Neuronal stem cell (in vitro differentiated cells): ENCODE measurements at regions not wholly inside any gene's neighbourhood (a gene's known extent, or its start where the extent isn't known, plus 50 kb on each side); places are given as distances from the start of the nearest gene placed in this dataset.
A peak's percentile ranks its signal among the peaks of the same experiment; 100 is the strongest.

Source experiments
- DNase-seq: peaks from one replicate; pipeline ENCODE4 v3.0.0-alpha.2; 2013; ENCODE audit warnings: low spot score
- H2AFZ ChIP-seq: one replicate; pipeline ENCODE4 v1.6.1; 2013; ENCODE audit warnings: mild to moderate bottlenecking, low read length, inconsistent platforms
- H2AK5ac ChIP-seq: 2 replicates; pipeline ENCODE4 v1.6.1; 2013; ENCODE audit warnings: low read depth, mild to moderate bottlenecking, inconsistent platforms, low read length, moderate library complexity, mixed read lengths
- H2BK120ac ChIP-seq: 2 replicates; pipeline ENCODE4 v1.6.1; 2013; ENCODE audit warnings: low read depth, mild to moderate bottlenecking, inconsistent platforms, low read length, moderate library complexity, mixed read lengths
- H2BK12ac ChIP-seq: one replicate; pipeline ENCODE4 v1.6.1; 2013; ENCODE audit warnings: low read length, inconsistent platforms
- H2BK15ac ChIP-seq: 2 replicates; pipeline ENCODE4 v1.6.1; 2013; ENCODE audit warnings: mild to moderate bottlenecking, low read length, inconsistent platforms, mixed read lengths
- H2BK5ac ChIP-seq: one replicate; pipeline ENCODE4 v1.6.1; 2013; ENCODE audit warnings: inconsistent platforms, mild to moderate bottlenecking, low read length, moderate library complexity
- H3K14ac ChIP-seq: one replicate; pipeline ENCODE4 v1.6.1; 2013; ENCODE audit warnings: low read length, inconsistent platforms
- H3K18ac ChIP-seq: 2 replicates; pipeline ENCODE4 v1.6.1; 2013; ENCODE audit warnings: low read length, inconsistent platforms
- H3K23ac ChIP-seq: 2 replicates; pipeline ENCODE4 v1.6.1; 2013; ENCODE audit warnings: low read depth, mild to moderate bottlenecking, mixed read lengths, low read length, inconsistent platforms; ENCODE audit not compliant: poor library complexity
- H3K27ac ChIP-seq: replicated peaks from 3 replicates; pipeline ENCODE4 v1.5.1; 2013; ENCODE audit warnings: low read length, inconsistent platforms
- H3K27me3 ChIP-seq, 3 experiments: 2 replicates each; pipeline ENCODE4 v1.6.1; 2013; ENCODE audit warnings: low read length in 3 of 3, mild to moderate bottlenecking in 2 of 3, inconsistent platforms in 1 of 3, low read depth in 1 of 3, mixed read lengths in 1 of 3, moderate library complexity in 1 of 3; ENCODE audit not compliant: control insufficient read depth in 3 of 3, insufficient read depth in 3 of 3
- H3K36me3 ChIP-seq, 2 donors: replicated peaks in 1 of 2; 2 replicates each; pipeline ENCODE4 v1.6.1; 2013; ENCODE audit warnings: low read length in 2 of 2; ENCODE audit not compliant: control insufficient read depth in 2 of 2, insufficient read depth in 2 of 2
- H3K4ac ChIP-seq: 2 replicates; pipeline ENCODE4 v1.6.1; 2013; ENCODE audit warnings: inconsistent platforms, mild to moderate bottlenecking, low read length, moderate library complexity
- H3K4me1 ChIP-seq, 2 donors: 1 replicate in 1 of 2; 2 replicates in 1 of 2; pipeline ENCODE4 v1.6.1; 2013; ENCODE audit warnings: low read length in 2 of 2, low read depth in 1 of 2; ENCODE audit not compliant: control insufficient read depth in 2 of 2, insufficient read depth in 1 of 2
- H3K4me2 ChIP-seq: one replicate; pipeline ENCODE4 v1.6.1; 2013; ENCODE audit warnings: mild to moderate bottlenecking, low read length, inconsistent platforms; ENCODE audit not compliant: insufficient read depth, poor library complexity, severe bottlenecking
- H3K4me3 ChIP-seq, 2 donors: 2 replicates each; pipeline ENCODE4 v1.5.1; 2013; ENCODE audit warnings: low read length in 2 of 2, mild to moderate bottlenecking in 2 of 2, inconsistent platforms in 1 of 2, moderate library complexity in 1 of 2
- H3K79me1 ChIP-seq: one replicate; pipeline ENCODE4 v1.6.1; 2013; ENCODE audit warnings: low read depth, mild to moderate bottlenecking, inconsistent platforms, low read length, moderate library complexity
- H3K9ac ChIP-seq: one replicate; pipeline ENCODE4 v1.6.1; 2013; ENCODE audit warnings: mild to moderate bottlenecking, low read depth, low read length, inconsistent platforms; ENCODE audit not compliant: poor library complexity
- H3K9me3 ChIP-seq, 2 donors: replicated peaks in 1 of 2; 2 replicates each; pipeline versions ENCODE3 to v1.6.1; 2013; ENCODE audit warnings: low read length in 2 of 2, mild to moderate bottlenecking in 2 of 2, inconsistent platforms in 1 of 2, low read depth in 1 of 2, mixed read lengths in 1 of 2, moderate library complexity in 1 of 2; ENCODE audit not compliant: control insufficient read depth in 2 of 2, insufficient read depth in 1 of 2
- H4K8ac ChIP-seq: one replicate; pipeline ENCODE4 v1.6.1; 2013; ENCODE audit warnings: low read depth, mild to moderate bottlenecking, inconsistent platforms, low read length, moderate library complexity
- H4K91ac ChIP-seq: one replicate; pipeline ENCODE4 v1.6.1; 2013; ENCODE audit warnings: low read length, low read depth, mild to moderate bottlenecking, inconsistent platforms; ENCODE audit not compliant: poor library complexity
- WGBS, 2 donors: extraction: QIAGEN DNeasy Blood & Tissue Kit; methylation state at CpG; one replicate each; pipeline ENCODE4 v1.1.7; 2013; ENCODE audit warnings: missing lambda C conversion rate in 2 of 2, mixed read lengths in 1 of 2; ENCODE audit not compliant: insufficient read length in 2 of 2, insufficient replicate concordance in 1 of 2; ENCODE audit errors: extremely low coverage in 2 of 2; 5-methylcytosine and 5-hydroxymethylcytosine counted together

DNA sequence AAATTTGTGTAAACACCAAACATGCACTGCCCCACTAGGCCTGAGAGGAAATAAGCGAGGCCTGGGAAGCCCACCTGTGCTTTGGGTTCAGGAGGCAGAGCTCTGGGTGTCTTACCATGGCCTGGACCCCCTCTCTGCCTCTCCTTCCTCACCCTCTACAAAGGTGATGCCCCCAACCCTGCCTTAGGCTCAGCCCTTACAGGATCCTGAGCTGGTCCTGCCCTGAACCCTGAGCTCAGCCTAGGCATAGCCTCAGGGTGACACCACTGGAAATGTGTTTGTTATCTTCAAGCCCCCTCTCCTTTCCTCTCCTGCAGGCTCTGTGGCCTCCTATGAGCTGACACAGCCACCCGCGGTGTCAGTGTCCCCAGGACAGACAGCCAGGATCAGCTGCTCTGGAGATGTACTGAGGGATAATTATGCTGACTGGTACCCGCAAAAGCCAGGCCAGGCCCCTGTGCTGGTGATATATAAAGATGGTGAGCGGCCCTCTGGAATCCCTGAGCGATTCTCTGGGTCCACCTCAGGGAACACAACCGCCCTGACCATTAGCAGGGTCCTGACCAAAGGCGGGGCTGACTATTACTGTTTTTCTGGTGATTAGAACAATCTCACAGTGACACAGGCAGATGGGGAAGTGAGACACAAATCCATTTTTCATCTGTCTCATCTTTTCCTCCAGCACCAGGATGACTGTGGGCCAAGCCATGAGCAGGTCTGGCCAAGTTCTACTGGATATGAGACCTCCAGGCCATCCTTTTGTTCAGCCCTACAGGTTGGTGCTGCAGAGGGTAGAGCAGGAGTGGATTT lies 117.8 kb downstream of the GGTLC2 start:
- no peaks in the 10 kb centered on the region for H3K36me3 ChIP-seq
- H3K4ac ChIP-seq = no peak overlapping the region
- no peaks in the 10 kb centered on the region for H3K4me1 ChIP-seq
- no peaks in the 10 kb centered on the region for H3K27me3 ChIP-seq
- no peak overlapping the region for H3K9ac ChIP-seq
- WGBS, 2 donors = no CpG with 5 or more reads among the region's 8 CpGs
- H3K9me3 ChIP-seq = no peaks in the 10 kb centered on the region
- H2AFZ ChIP-seq = no peak overlapping the region
- DNase-seq = no peak
- no peak overlapping the region for H3K27ac ChIP-seq
- H3K79me1 ChIP-seq = peaks cover 2% of the 10 kb centered on the region
- H4K91ac ChIP-seq = no peak overlapping the region
- H3K14ac ChIP-seq = no peak overlapping the region
- H3K23ac ChIP-seq = peak overlapping the region; percentile 56
- no peak overlapping the region for H2BK120ac ChIP-seq
- H3K18ac ChIP-seq = no peak overlapping the region
- no peak overlapping the region for H4K8ac ChIP-seq
- no peak overlapping the region for H2BK12ac ChIP-seq
- no peak overlapping the region for H3K4me2 ChIP-seq
- H2BK5ac ChIP-seq = no peak overlapping the region
- H2AK5ac ChIP-seq = no peak overlapping the region
- H3K4me3 ChIP-seq = no peak overlapping the region
- no peak overlapping the region for H2BK15ac ChIP-seq

DNA sequence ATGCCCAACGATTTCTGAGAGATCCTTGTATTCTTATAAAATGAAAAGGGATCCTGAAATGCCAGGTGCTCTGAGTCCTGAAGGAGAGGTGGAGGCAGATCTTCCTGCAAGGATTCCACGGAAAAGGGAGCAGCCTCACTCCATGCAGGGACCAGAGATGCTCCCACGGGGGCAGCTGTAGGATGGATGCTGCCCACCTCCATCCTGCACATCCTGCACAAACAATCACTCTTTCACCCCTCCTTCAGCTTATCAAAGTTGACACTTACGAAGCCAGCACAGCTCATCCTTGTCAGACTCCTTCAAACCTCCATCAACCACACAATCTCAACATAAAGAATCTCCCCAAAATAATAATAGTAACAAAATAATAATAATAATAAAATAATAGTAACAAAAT lies 119.1 kb downstream of the GGTLC2 start:
- H4K91ac ChIP-seq = no peak overlapping the region
- H3K4me1 ChIP-seq = no peaks in the 10 kb centered on the region
- no peak overlapping the region for H2BK120ac ChIP-seq
- H2AK5ac ChIP-seq = no peak overlapping the region
- H3K9me3 ChIP-seq = no peaks in the 10 kb centered on the region
- H3K79me1 ChIP-seq = peaks cover 2% of the 10 kb centered on the region
- no peak overlapping the region for H3K4me3 ChIP-seq
- no peak overlapping the region for H3K18ac ChIP-seq
- no peak overlapping the region for H2BK12ac ChIP-seq
- no peak overlapping the region for H3K9ac ChIP-seq
- no peak overlapping the region for H3K4me2 ChIP-seq
- H3K36me3 ChIP-seq = no peaks in the 10 kb centered on the region
- H2AFZ ChIP-seq = no peak overlapping the region
- H3K27ac ChIP-seq = no peak overlapping the region
- no peak overlapping the region for H3K23ac ChIP-seq
- no peak overlapping the region for H4K8ac ChIP-seq
- DNase-seq = no peak
- H3K14ac ChIP-seq = no peak overlapping the region
- H2BK15ac ChIP-seq = no peak overlapping the region
- no peak overlapping the region for H2BK5ac ChIP-seq
- no CpG with 5 or more reads among the region's 4 CpGs for whole genome bisulfite sequencing, 2 donors
- H3K27me3 ChIP-seq = no peaks in the 10 kb centered on the region
- no peak overlapping the region for H3K4ac ChIP-seq

- no peak overlapping the region for H3K9ac ChIP-seq
- H2BK15ac ChIP-seq = no peak overlapping the region
- peaks cover 2% of the 10 kb centered on the region for H3K79me1 ChIP-seq
- H4K8ac ChIP-seq = no peak overlapping the region
- peaks cover 0 to 4% (median 0%) of the 10 kb centered on the region in 3 experiments for H3K27me3 ChIP-seq
- no peak overlapping the region for H2AK5ac ChIP-seq
- no peak overlapping the region for H3K4me3 ChIP-seq
- H3K4ac ChIP-seq = no peak overlapping the region
- H3K4me1 ChIP-seq = no peaks in the 10 kb centered on the region
- no peak overlapping the region for H2BK5ac ChIP-seq
- H3K18ac ChIP-seq = no peak overlapping the region
- no peaks in the 10 kb centered on the region for H3K9me3 ChIP-seq
- H3K4me2 ChIP-seq = no peak overlapping the region
- no peak overlapping the region for H4K91ac ChIP-seq
- H3K36me3 ChIP-seq = no peaks in the 10 kb centered on the region
- DNase-seq = no peak
- H2BK120ac ChIP-seq = no peak overlapping the region
- H3K14ac ChIP-seq = no peak overlapping the region
- H3K27ac ChIP-seq = no peak overlapping the region
- no CpG with 5 or more reads among the region's 2 CpGs for WGBS, 2 donors
- H2AFZ ChIP-seq = no peak overlapping the region
- H3K23ac ChIP-seq = no peak overlapping the region
- H2BK12ac ChIP-seq = no peak overlapping the region
These were observed 119.7 kb downstream of the GGTLC2 start for GRCh38 chr22:22764085-22764484.

GRCh38 chr22:22767876-22768602 lies 119.6 kb upstream of the IGLL5 start:
- Histone ChIP-seq H2BK120ac (no peak overlapping the region), H3K18ac (no peak overlapping the region), H3K4me3 (no peak overlapping the region), H4K91ac (no peak overlapping the region), H3K14ac (no peak overlapping the region), H2AK5ac (no peak overlapping the region), H3K23ac (no peak overlapping the region), H3K4me1 (no peaks in the 10 kb centered on the region), H2BK5ac (no peak overlapping the region), H3K9ac (no peak overlapping the region), H3K36me3 (no peaks in the 10 kb centered on the region), H2BK15ac (no peak overlapping the region), H3K4ac (no peak overlapping the region), H3K27ac (no peak overlapping the region), H3K9me3 (no peaks in the 10 kb centered on the region), H2AFZ (no peak overlapping the region), H4K8ac (no peak overlapping the region), H3K79me1 (no peaks in the 10 kb centered on the region), H3K27me3 (peaks cover 0 to 6% (median 0%) of the 10 kb centered on the region in 3 experiments), H2BK12ac (no peak overlapping the region), H3K4me2 (no peak overlapping the region)
- WGBS, 2 donors = no CpG with 5 or more reads among the region's 10 CpGs
- no peak for DNase-seq
